MM.1S (cell line): ENCODE measurements at regions not wholly inside any gene's neighbourhood (a gene's known extent, or its start where the extent isn't known, plus 50 kb on each side); places are given as distances from the start of the nearest gene placed in this dataset.

Source experiments
- DNase-seq: peaks from one replicate; pipeline ENCODE4 v3.0.0-alpha.2; 2015
- H2AFZ ChIP-seq: fragments of 300-600 bp; sonication (generic); 2 replicates; pipeline ENCODE4 v1.6.0; 2016; ENCODE audit warnings: antibody characterized with exemption, low read length
- H3F3A ChIP-seq: fragments of 300-600 bp; sonication (generic); 2 replicates; pipeline ENCODE4 v1.6.1; 2016; ENCODE audit warnings: mild to moderate bottlenecking, antibody characterized with exemption, low read length, moderate library complexity, mixed read lengths; ENCODE audit not compliant: insufficient read depth
- H3K27ac ChIP-seq: fragments of 300-600 bp; sonication (generic); 2 replicates; pipeline ENCODE4 v1.5.1; 2016; ENCODE audit warnings: mild to moderate bottlenecking, low read length
- H3K27me3 ChIP-seq: fragments of 300-600 bp; sonication (generic); replicated peaks from 2 replicates; pipeline ENCODE4 v1.6.0; 2016; ENCODE audit warnings: low read length; ENCODE audit not compliant: insufficient read depth
- H3K36me3 ChIP-seq: fragments of 300-600 bp; sonication (generic); replicated peaks from 2 replicates; pipeline ENCODE4 v1.6.1; 2016; ENCODE audit warnings: mild to moderate bottlenecking, low read length, mixed read lengths; ENCODE audit not compliant: insufficient read depth
- H3K4me1 ChIP-seq: fragments of 300-600 bp; sonication (generic); 2 replicates; pipeline ENCODE4 v1.6.1; 2016; ENCODE audit warnings: low read length, mixed read lengths
- H3K4me2 ChIP-seq: fragments of 300-600 bp; sonication (generic); 2 replicates; pipeline ENCODE4 v1.6.0; 2016; ENCODE audit warnings: low read depth, low read length
- H3K4me3 ChIP-seq: fragments of 300-600 bp; sonication (generic); 2 replicates; pipeline ENCODE4 v1.5.1; 2016; ENCODE audit warnings: low read length, mixed read lengths
- H3K79me2 ChIP-seq: fragments of 300-600 bp; sonication (generic); 2 replicates; pipeline ENCODE4 v1.6.1; 2016; ENCODE audit warnings: mixed run types, low read length, mixed read lengths
- H3K9ac ChIP-seq: fragments of 300-600 bp; sonication (generic); 2 replicates; pipeline ENCODE4 v1.6.1; 2016; ENCODE audit warnings: low read length, mixed read lengths
- H3K9me2 ChIP-seq: fragments of 300-600 bp; sonication (generic); replicated peaks from 2 replicates; pipeline ENCODE4 v1.6.1; 2016; ENCODE audit warnings: mild to moderate bottlenecking, low read length, mixed read lengths; ENCODE audit not compliant: insufficient read depth
- H3K9me3 ChIP-seq: fragments of 300-600 bp; sonication (generic); replicated peaks from 2 replicates; pipeline ENCODE4 v1.6.1; 2016; ENCODE audit warnings: mild to moderate bottlenecking, low read length, mixed read lengths; ENCODE audit not compliant: insufficient read depth
- H4K20me1 ChIP-seq: fragments of 300-600 bp; sonication (generic); 2 replicates; pipeline ENCODE4 v1.6.1; 2016; ENCODE audit warnings: mild to moderate bottlenecking, low read length, moderate library complexity, mixed read lengths; ENCODE audit not compliant: insufficient read depth
- CTCF ChIP-seq: fragments of 300-600 bp; sonication (generic); IDR thresholded peaks from 2 replicates; pipeline ENCODE4 v1.5.1; 2016; ENCODE audit warnings: antibody characterized with exemption, low read length, mixed read lengths
- EZH2 ChIP-seq: fragments of 300-600 bp; sonication (generic); optimal IDR thresholded peaks from 2 replicates; pipeline ENCODE3; 2017; ENCODE audit warnings: low read depth, mild to moderate bottlenecking, antibody characterized with exemption, low read length, mixed read lengths
- EZH2phosphoT487 ChIP-seq: fragments of 300-600 bp; sonication (generic); IDR thresholded peaks from 2 replicates; pipeline ENCODE4 v1.6.1; 2018; ENCODE audit warnings: antibody characterized with exemption, low read length

GRCh38 chr2:241931084-241931975 is 61.8 kb downstream of the RTP5 start:
- no peak overlapping the region for H3K9ac ChIP-seq
- H3K4me3 ChIP-seq = no peak overlapping the region
- DNase-seq = no peak
- no peaks in the 10 kb centered on the region for H3K27me3 ChIP-seq
- H4K20me1 ChIP-seq = no peaks in the 10 kb centered on the region
- no peaks in the 10 kb centered on the region for H3K79me2 ChIP-seq
- H2AFZ ChIP-seq = no peak overlapping the region
- H3K9me3 ChIP-seq = no peaks in the 10 kb centered on the region
- H3K4me1 ChIP-seq = peaks cover 4% of the 10 kb centered on the region; the same call in 1 of the 2 replicates
- H3F3A ChIP-seq = no peaks in the 10 kb centered on the region
- TF ChIP-seq EZH2phosphoT487 (no peak), CTCF (no peak), EZH2 (no peak)
- H3K27ac ChIP-seq = no peak overlapping the region
- H3K4me2 ChIP-seq = no peak overlapping the region
- H3K36me3 ChIP-seq = no peaks in the 10 kb centered on the region
- no peaks in the 10 kb centered on the region for H3K9me2 ChIP-seq

GRCh38 chr2:241931976-241932898 is 62.7 kb downstream of the RTP5 start:
- Histone ChIP-seq H3F3A (no peaks in the 10 kb centered on the region), H3K36me3 (no peaks in the 10 kb centered on the region), H4K20me1 (no peaks in the 10 kb centered on the region), H3K9me2 (no peaks in the 10 kb centered on the region), H3K27me3 (no peaks in the 10 kb centered on the region), H3K9me3 (no peaks in the 10 kb centered on the region), H3K4me2 (no peak overlapping the region), H3K79me2 (no peaks in the 10 kb centered on the region), H3K4me3 (no peak overlapping the region), H3K4me1 (peaks cover 4% of the 10 kb centered on the region; the same call in 1 of the 2 replicates), H3K9ac (no peak overlapping the region), H2AFZ (no peak overlapping the region), H3K27ac (no peak overlapping the region)
- TF ChIP-seq EZH2phosphoT487 = no peak
- TF ChIP-seq EZH2 = no peak
- TF ChIP-seq CTCF = no peak
- no peak for DNase-seq

GRCh38 chr2:241932899-241933178 is 63.3 kb downstream of the RTP5 start:
- no peaks in the 10 kb centered on the region for H3K9me3 ChIP-seq
- no peak overlapping the region for H3K27ac ChIP-seq
- no peaks in the 10 kb centered on the region for H3F3A ChIP-seq
- peaks cover 4% of the 10 kb centered on the region; the same call in 1 of the 2 replicates for H3K4me1 ChIP-seq
- no peak overlapping the region for H2AFZ ChIP-seq
- no peaks in the 10 kb centered on the region for H3K36me3 ChIP-seq
- H3K9ac ChIP-seq = no peak overlapping the region
- H4K20me1 ChIP-seq = no peaks in the 10 kb centered on the region
- H3K27me3 ChIP-seq = no peaks in the 10 kb centered on the region
- no peaks in the 10 kb centered on the region for H3K79me2 ChIP-seq
- no peak overlapping the region for H3K4me3 ChIP-seq
- TF ChIP-seq EZH2 (no peak), CTCF (no peak), EZH2phosphoT487 (no peak)
- no peak for DNase-seq
- no peak overlapping the region for H3K4me2 ChIP-seq
- H3K9me2 ChIP-seq = no peaks in the 10 kb centered on the region
